ENCODE measurements at regions not wholly inside any gene's neighbourhood (a gene's known extent, or its start where the extent isn't known, plus 50 kb on each side); places are given as distances from the start of the nearest gene placed in this dataset.

DNA sequence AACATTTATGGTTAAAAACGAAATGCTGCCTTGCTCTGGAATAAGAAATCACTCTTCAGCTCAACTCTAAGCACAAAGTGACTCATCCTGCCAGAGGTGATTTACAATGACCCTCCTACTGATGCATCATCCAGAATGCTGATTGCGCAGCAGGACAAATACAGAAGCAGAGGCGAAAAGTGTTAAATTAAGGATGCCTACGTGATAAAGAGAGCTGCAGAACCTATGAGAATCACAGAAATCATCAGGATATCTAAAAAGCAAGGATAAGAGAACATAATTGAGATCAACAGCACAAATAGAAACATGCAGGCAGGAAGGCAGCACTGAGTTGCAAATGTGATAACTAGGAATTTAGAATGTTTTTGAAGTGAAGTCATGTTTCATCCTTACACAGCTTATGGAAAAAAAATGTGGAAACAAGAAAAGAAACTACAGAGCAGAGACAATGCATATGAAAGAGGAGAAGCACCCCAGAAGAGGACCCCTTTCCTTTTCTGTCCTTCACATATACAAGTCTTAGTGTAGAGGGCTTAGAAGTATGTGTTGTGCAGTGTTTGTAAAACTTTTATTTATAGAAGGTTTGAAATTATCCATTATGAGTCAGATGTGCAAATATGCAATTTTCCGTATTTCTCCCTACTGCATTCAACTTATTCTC, 188.4 kb downstream of the SLC7A11 start:
- Histone ChIP-seq H3K4me1 (ENCODE audit: control insufficient read depth, insufficient read depth, low read length) (no peaks in the 10 kb centered on the region), H3K36me3 (ENCODE audit: control insufficient read depth, insufficient read depth, low read length) (no peaks in the 10 kb centered on the region), H3K4me3 (ENCODE audit: low read depth in 2 of 2, low read length in 2 of 2) (no peak overlapping the region), H3K9me3 (ENCODE audit: control insufficient read depth, insufficient read depth, low read depth, low read length) (no peaks in the 10 kb centered on the region), H3K27me3 (ENCODE audit: control insufficient read depth, insufficient read depth, low read length) (no peaks in the 10 kb centered on the region), H3K27ac (ENCODE audit: low read length) (no peak overlapping the region)
- no TSS peak for BruUV-seq (replicated peaks)
- POLR2A ChIA-PET, result no interaction called here
- DNase-seq (ENCODE audit: low read depth, low spot score) (peak; percentile 61), ATAC-seq (no peak; the same call in 1 of the 2 replicates)
- CTCF ChIA-PET, result no interaction called here
- in situ Hi-C loops (cut with HindIII; ENCODE audit: low pct_unique_long_range_greater_than_20kb, low sequenced_read_pairs) (no loop called here), intact Hi-C loops (cut with micrococcal nuclease; ENCODE audit: unreplicated experiment) (no loop called here)
- TF ChIP-seq, protein P1, sequence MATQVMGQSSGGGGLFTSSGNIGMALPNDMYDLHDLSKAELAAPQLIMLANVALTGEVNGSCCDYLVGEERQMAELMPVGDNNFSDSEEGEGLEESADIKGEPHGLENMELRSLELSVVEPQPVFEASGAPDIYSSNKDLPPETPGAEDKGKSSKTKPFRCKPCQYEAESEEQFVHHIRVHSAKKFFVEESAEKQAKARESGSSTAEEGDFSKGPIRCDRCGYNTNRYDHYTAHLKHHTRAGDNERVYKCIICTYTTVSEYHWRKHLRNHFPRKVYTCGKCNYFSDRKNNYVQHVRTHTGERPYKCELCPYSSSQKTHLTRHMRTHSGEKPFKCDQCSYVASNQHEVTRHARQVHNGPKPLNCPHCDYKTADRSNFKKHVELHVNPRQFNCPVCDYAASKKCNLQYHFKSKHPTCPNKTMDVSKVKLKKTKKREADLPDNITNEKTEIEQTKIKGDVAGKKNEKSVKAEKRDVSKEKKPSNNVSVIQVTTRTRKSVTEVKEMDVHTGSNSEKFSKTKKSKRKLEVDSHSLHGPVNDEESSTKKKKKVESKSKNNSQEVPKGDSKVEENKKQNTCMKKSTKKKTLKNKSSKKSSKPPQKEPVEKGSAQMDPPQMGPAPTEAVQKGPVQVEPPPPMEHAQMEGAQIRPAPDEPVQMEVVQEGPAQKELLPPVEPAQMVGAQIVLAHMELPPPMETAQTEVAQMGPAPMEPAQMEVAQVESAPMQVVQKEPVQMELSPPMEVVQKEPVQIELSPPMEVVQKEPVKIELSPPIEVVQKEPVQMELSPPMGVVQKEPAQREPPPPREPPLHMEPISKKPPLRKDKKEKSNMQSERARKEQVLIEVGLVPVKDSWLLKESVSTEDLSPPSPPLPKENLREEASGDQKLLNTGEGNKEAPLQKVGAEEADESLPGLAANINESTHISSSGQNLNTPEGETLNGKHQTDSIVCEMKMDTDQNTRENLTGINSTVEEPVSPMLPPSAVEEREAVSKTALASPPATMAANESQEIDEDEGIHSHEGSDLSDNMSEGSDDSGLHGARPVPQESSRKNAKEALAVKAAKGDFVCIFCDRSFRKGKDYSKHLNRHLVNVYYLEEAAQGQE (IDR thresholded peaks at IDR 0.05; ENCODE audit: insufficient read depth in 1 of 2, low read depth in 2 of 2, low read length in 1 of 2), result no peak
- TF ChIP-seq, protein P2, sequence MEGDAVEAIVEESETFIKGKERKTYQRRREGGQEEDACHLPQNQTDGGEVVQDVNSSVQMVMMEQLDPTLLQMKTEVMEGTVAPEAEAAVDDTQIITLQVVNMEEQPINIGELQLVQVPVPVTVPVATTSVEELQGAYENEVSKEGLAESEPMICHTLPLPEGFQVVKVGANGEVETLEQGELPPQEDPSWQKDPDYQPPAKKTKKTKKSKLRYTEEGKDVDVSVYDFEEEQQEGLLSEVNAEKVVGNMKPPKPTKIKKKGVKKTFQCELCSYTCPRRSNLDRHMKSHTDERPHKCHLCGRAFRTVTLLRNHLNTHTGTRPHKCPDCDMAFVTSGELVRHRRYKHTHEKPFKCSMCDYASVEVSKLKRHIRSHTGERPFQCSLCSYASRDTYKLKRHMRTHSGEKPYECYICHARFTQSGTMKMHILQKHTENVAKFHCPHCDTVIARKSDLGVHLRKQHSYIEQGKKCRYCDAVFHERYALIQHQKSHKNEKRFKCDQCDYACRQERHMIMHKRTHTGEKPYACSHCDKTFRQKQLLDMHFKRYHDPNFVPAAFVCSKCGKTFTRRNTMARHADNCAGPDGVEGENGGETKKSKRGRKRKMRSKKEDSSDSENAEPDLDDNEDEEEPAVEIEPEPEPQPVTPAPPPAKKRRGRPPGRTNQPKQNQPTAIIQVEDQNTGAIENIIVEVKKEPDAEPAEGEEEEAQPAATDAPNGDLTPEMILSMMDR (IDR thresholded peaks at IDR 0.05), result no peak
- TF ChIP-seq TCF7L2 (IDR thresholded peaks at IDR 0.05; ENCODE audit: low read depth, low read length), result no peak

DNA sequence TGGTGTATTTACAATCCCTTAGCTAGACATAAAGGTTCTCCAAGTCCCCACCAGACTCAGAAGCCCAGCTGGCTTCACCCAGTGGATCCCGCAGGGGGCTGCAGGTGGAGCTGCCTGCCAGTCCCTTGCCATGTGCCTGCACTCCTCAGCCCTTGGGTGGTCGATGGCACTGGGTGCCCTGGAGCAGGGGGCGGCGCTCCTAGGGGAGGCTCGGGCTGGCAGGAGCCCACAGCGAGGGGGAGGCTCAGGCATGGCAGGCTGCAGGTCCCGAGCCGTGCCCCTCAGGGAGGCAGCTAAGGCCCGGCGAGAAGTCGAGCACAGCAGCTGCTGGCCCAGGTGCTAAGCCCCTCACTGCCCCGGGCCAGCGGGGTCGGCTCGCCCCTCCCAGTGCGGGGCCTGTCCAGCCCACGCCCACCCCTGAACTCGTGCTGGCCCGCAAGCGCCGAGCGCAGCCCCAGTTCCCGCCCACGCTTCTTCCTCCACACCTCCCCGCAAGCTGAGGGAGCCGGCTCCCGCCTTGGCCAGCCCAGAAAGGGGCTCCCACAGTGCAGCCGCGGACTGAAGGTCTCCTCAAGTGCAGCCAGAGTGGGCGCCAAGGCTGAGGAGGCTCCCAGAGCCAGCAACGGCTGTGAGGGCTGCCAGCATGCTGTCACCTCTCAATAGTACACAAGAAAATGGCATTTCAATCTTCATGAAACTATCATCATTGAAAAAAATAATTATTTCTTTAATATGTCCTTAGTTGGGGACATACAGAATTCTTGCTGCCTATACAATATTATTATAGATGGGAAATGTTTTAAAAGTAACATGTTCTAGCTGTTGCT, 189.1 kb downstream of the SLC7A11 start:
- DNase-seq (ENCODE audit: low read depth, low spot score), result no peak
- Histone ChIP-seq H3K27me3 (ENCODE audit: control insufficient read depth, insufficient read depth, low read length) (no peaks in the 10 kb centered on the region), H3K36me3 (ENCODE audit: control insufficient read depth, insufficient read depth, low read length) (no peaks in the 10 kb centered on the region), H3K4me3 (ENCODE audit: low read depth in 2 of 2, low read length in 2 of 2) (no peak overlapping the region), H3K9me3 (ENCODE audit: control insufficient read depth, insufficient read depth, low read depth, low read length) (no peaks in the 10 kb centered on the region), H3K4me1 (ENCODE audit: control insufficient read depth, insufficient read depth, low read length) (no peaks in the 10 kb centered on the region), H3K27ac (ENCODE audit: low read length) (no peak overlapping the region)
- TF ChIP-seq TCF7L2 (IDR thresholded peaks at IDR 0.05; ENCODE audit: low read depth, low read length), result no peak
- intact Hi-C loops (cut with micrococcal nuclease; ENCODE audit: unreplicated experiment), result no loop called here
- no TSS peak for BruUV-seq (replicated peaks)
- ATAC-seq, result no peak
- ChIA-PET POLR2A (no interaction called here), CTCF (no interaction called here)
- in situ Hi-C loops (cut with HindIII; ENCODE audit: low pct_unique_long_range_greater_than_20kb, low sequenced_read_pairs), result no loop called here

DNA sequence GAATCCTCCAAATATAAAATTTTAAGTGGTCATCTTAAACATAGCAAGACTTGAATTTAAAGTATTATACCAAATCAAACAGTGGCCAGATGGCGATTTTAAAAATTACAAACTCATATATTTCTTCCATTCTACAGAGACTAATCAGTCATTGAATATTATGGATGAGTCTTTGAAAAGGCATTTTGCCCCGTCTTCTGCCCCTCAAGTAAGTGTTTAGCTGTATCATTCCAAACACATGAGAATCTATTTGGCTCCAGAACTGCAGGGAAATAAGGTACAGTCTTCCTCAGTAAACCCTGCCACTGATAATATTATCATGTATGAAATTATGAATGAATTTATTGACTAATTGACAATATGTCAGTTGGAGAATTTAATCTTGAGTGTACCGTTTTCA, 191.0 kb downstream of the SLC7A11 start:
- no peak overlapping the region for H3K27ac ChIP-seq (ENCODE audit: low read length)

More for the DNA sequence above, 191.0 kb downstream of the SLC7A11 start:
- in situ Hi-C loops (cut with HindIII; ENCODE audit: low pct_unique_long_range_greater_than_20kb, low sequenced_read_pairs), result no loop called here
- Histone ChIP-seq H3K4me3 (ENCODE audit: low read depth in 2 of 2, low read length in 2 of 2) (no peak overlapping the region), H3K27me3 (ENCODE audit: control insufficient read depth, insufficient read depth, low read length) (no peaks in the 10 kb centered on the region), H3K4me1 (ENCODE audit: control insufficient read depth, insufficient read depth, low read length) (no peaks in the 10 kb centered on the region), H3K9me3 (ENCODE audit: control insufficient read depth, insufficient read depth, low read depth, low read length) (no peaks in the 10 kb centered on the region), H3K36me3 (ENCODE audit: control insufficient read depth, insufficient read depth, low read length) (no peaks in the 10 kb centered on the region)
- intact Hi-C loops (cut with micrococcal nuclease; ENCODE audit: unreplicated experiment), result no loop called here
- ATAC-seq, result no peak
- ChIA-PET POLR2A (no interaction called here), CTCF (no interaction called here)
- no TSS peak for BruUV-seq (replicated peaks)
- no peak for DNase-seq (ENCODE audit: low read depth, low spot score)
- TF ChIP-seq POLR2AphosphoS5 (IDR thresholded peaks at IDR 0.05; ENCODE audit: low read depth, low read length) (no peak), SIN3A (IDR thresholded peaks at IDR 0.05; ENCODE audit: borderline replicate concordance, insufficient read depth, low read depth, low read length) (no peak), TCF7L2 (IDR thresholded peaks at IDR 0.05; ENCODE audit: low read depth, low read length) (no peak)
- TF ChIP-seq, protein P1 (IDR thresholded peaks at IDR 0.05; ENCODE audit: insufficient read depth in 1 of 2, low read depth in 2 of 2, low read length in 1 of 2), result no peak
- TF ChIP-seq, protein P2 (IDR thresholded peaks at IDR 0.05), result no peak

All from Panc1 (cell line).